H9 (cell line): ENCODE measurements at regions not wholly inside any gene's neighbourhood (a gene's known extent, or its start where the extent isn't known, plus 50 kb on each side); places are given as distances from the start of the nearest gene placed in this dataset.

Source experiments
- DNase-seq: peaks from one replicate; pipeline ENCODE4 v3.0.0-alpha.2; 2017
- H2AFZ ChIP-seq: one replicate; pipeline ENCODE4 v1.6.1; 2013; ENCODE audit warnings: mild to moderate bottlenecking, low read length, control low read depth, moderate library complexity
- H2AK5ac ChIP-seq: 2 replicates; pipeline ENCODE4 v1.6.1; 2013; ENCODE audit warnings: low read length, control low read depth, mixed read lengths; ENCODE audit not compliant: insufficient read length
- H2BK120ac ChIP-seq: one replicate; pipeline ENCODE4 v1.6.1; 2013; ENCODE audit warnings: low read depth, mild to moderate bottlenecking, low read length, control low read depth, inconsistent platforms; ENCODE audit not compliant: poor library complexity, severe bottlenecking
- H2BK12ac ChIP-seq: 2 replicates; pipeline ENCODE4 v1.6.1; 2013; ENCODE audit warnings: low read length, control low read depth, mixed read lengths, low read depth; ENCODE audit not compliant: insufficient read length
- H2BK15ac ChIP-seq: 2 replicates; pipeline ENCODE4 v1.6.1; 2013; ENCODE audit warnings: low read depth, low read length, control low read depth
- H2BK20ac ChIP-seq: one replicate; pipeline ENCODE4 v1.6.1; 2013; ENCODE audit warnings: low read depth, mild to moderate bottlenecking, low read length, control low read depth, inconsistent platforms; ENCODE audit not compliant: poor library complexity, severe bottlenecking
- H2BK5ac ChIP-seq: 2 replicates; pipeline ENCODE4 v1.6.1; 2013; ENCODE audit warnings: low read length, control low read depth, mixed read lengths; ENCODE audit not compliant: insufficient read length
- H3K14ac ChIP-seq: 2 replicates; pipeline ENCODE4 v1.6.1; 2013; ENCODE audit warnings: low read length, control low read depth; ENCODE audit not compliant: insufficient read depth
- H3K18ac ChIP-seq: 2 replicates; pipeline ENCODE4 v1.6.1; 2013; ENCODE audit warnings: low read depth, mild to moderate bottlenecking, mixed read lengths, low read length, control low read depth; ENCODE audit not compliant: insufficient read length
- H3K23ac ChIP-seq: 2 replicates; pipeline ENCODE4 v1.6.1; 2013; ENCODE audit warnings: low read length, control low read depth, mixed read lengths, low read depth; ENCODE audit not compliant: insufficient read length
- H3K23me2 ChIP-seq: 2 replicates; pipeline ENCODE4 v1.6.1; 2013; ENCODE audit warnings: low read depth, mild to moderate bottlenecking, mixed read lengths, low read length, control low read depth; ENCODE audit not compliant: insufficient read length, poor library complexity, severe bottlenecking
- H3K27ac ChIP-seq: 2 replicates; pipeline ENCODE4 v1.5.1; 2013; ENCODE audit warnings: low read length, control low read depth, mixed read lengths, low read depth; ENCODE audit not compliant: insufficient read length
- H3K27me3 ChIP-seq: 2 replicates; pipeline ENCODE4 v1.6.1; 2013; ENCODE audit warnings: low read length, control low read depth, inconsistent platforms; ENCODE audit not compliant: insufficient read depth
- H3K4ac ChIP-seq: 2 replicates; pipeline ENCODE4 v1.6.1; 2013; ENCODE audit warnings: low read depth, mild to moderate bottlenecking, control low read depth, inconsistent platforms, low read length, moderate library complexity
- H3K4me1 ChIP-seq: 2 replicates; pipeline ENCODE4 v1.6.1; 2013; ENCODE audit warnings: low read length, control low read depth, inconsistent platforms; ENCODE audit not compliant: insufficient read depth
- H3K4me2 ChIP-seq: 2 replicates; pipeline ENCODE4 v1.6.1; 2013; ENCODE audit warnings: low read length, control low read depth, mixed read lengths; ENCODE audit not compliant: insufficient read length, insufficient read depth
- H3K56ac ChIP-seq: 2 replicates; pipeline ENCODE4 v1.6.1; 2013; ENCODE audit warnings: low read depth, mild to moderate bottlenecking, mixed read lengths, low read length, control low read depth; ENCODE audit not compliant: insufficient read length
- H3K79me1 ChIP-seq: 2 replicates; pipeline ENCODE4 v1.6.1; 2013; ENCODE audit warnings: low read depth, mild to moderate bottlenecking, moderate library complexity, low read length, control low read depth, inconsistent platforms; ENCODE audit not compliant: insufficient read depth, poor library complexity, severe bottlenecking
- H3K79me2 ChIP-seq: 2 replicates; pipeline ENCODE4 v1.6.1; 2013; ENCODE audit warnings: low read length, control low read depth, inconsistent platforms; ENCODE audit not compliant: insufficient read depth
- H3K9ac ChIP-seq: 2 replicates; pipeline ENCODE4 v1.6.1; 2013; ENCODE audit warnings: low read length, control low read depth, mixed read lengths; ENCODE audit not compliant: insufficient read length; ENCODE audit errors: extremely low read depth
- H3K9me3 ChIP-seq: one replicate; pipeline ENCODE4 v1.6.1; 2013; ENCODE audit warnings: low read depth, low read length, inconsistent platforms; ENCODE audit not compliant: control insufficient read depth
- H3T11ph ChIP-seq: one replicate; pipeline ENCODE4 v1.6.1; 2013; ENCODE audit warnings: mild to moderate bottlenecking, low read length, control low read depth, inconsistent platforms
- H4K20me1 ChIP-seq: one replicate; pipeline ENCODE4 v1.6.1; 2013; ENCODE audit not compliant: control insufficient read depth, insufficient read length, insufficient read depth
- H4K5ac ChIP-seq: 2 replicates; pipeline ENCODE4 v1.6.1; 2013; ENCODE audit warnings: low read depth, mild to moderate bottlenecking, mixed read lengths, low read length, control low read depth; ENCODE audit not compliant: insufficient read length
- H4K8ac ChIP-seq: replicated peaks from 2 replicates; pipeline ENCODE4 v1.6.1; 2013; ENCODE audit warnings: low read length, control low read depth, mixed read lengths, low read depth; ENCODE audit not compliant: insufficient read length
- H4K91ac ChIP-seq: 2 replicates; pipeline ENCODE4 v1.6.1; 2013; ENCODE audit warnings: low read depth, mild to moderate bottlenecking, moderate library complexity, mixed read lengths, low read length, control low read depth; ENCODE audit not compliant: insufficient read length
- H3K27ac Mint-ChIP-seq, 3 experiments: 2 replicates in 2 of 3; 3 replicates in 1 of 3; pipeline ENCODE4 v1.8.0; 2020 to 2021; ENCODE audit warnings: mixed read lengths in 3 of 3, mild to moderate bottlenecking in 1 of 3, moderate library complexity in 1 of 3
- H3K27me3 Mint-ChIP-seq: 2 replicates; pipeline ENCODE4 v1.8.0; 2021; ENCODE audit warnings: low read depth, mild to moderate bottlenecking, moderate library complexity, mixed read lengths
- H3K36me3 Mint-ChIP-seq, 3 experiments: 2 replicates in 2 of 3; 3 replicates in 1 of 3; pipeline ENCODE4 v1.8.0; 2020 to 2021; ENCODE audit warnings: low read depth in 3 of 3, mixed read lengths in 3 of 3; ENCODE audit not compliant: insufficient read depth in 1 of 3
- H3K4me1 Mint-ChIP-seq, 2 experiments: 2 replicates each; pipeline ENCODE4 v1.8.0; 2020; ENCODE audit warnings: mixed read lengths in 2 of 2
- H3K4me3 Mint-ChIP-seq, 2 experiments: 2 replicates in 1 of 2; 3 replicates in 1 of 2; pipeline ENCODE4 v1.8.0; 2020 to 2021; ENCODE audit warnings: mild to moderate bottlenecking in 2 of 2, mixed read lengths in 2 of 2, moderate library complexity in 1 of 2
- H3K9me3 Mint-ChIP-seq, 2 experiments: 2 replicates in 1 of 2; 3 replicates in 1 of 2; pipeline ENCODE4 v1.8.0; 2020; ENCODE audit warnings: mild to moderate bottlenecking in 2 of 2, mixed read lengths in 2 of 2, moderate library complexity in 1 of 2
- WGBS: extraction: QIAGEN DNeasy Blood & Tissue Kit; methylation state at CpG from one replicate; pipeline ENCODE4 v1.1.7; 2013; ENCODE audit warnings: missing lambda C conversion rate, low lambda C conversion rate, mixed read lengths; ENCODE audit not compliant: insufficient read length; ENCODE audit errors: extremely low coverage; 5-methylcytosine and 5-hydroxymethylcytosine counted together
- TF ChIP-seq, protein P1 (sequence below): fragments of 200-600 bp; sonication (generic); conservative IDR thresholded peaks from 3 replicates; pipeline ENCODE4 v1.8.0; 2021; ENCODE audit warnings: antibody characterized with exemption, mild to moderate bottlenecking

GRCh38 chr11:116438651-116439360 is 334.0 kb downstream of the BUD13 start:
- Mint-ChIP-seq H3K4me1 (peaks cover 17 to 33% of the 10 kb centered on the region in 2 experiments), H3K27ac (no peak overlapping the region), H3K27me3 (no peaks in the 10 kb centered on the region; the same call in 1 of the 2 replicates), H3K36me3 (peaks cover 45 to 60% (median 47%) of the 10 kb centered on the region in 3 experiments), H3K4me3 (no peak overlapping the region), H3K9me3 (peaks cover 38 to 41% of the 10 kb centered on the region in 2 experiments)
- Histone ChIP-seq H2BK5ac (no peak overlapping the region), H3K27ac (no peak overlapping the region), H3K56ac (no peak overlapping the region), H2BK20ac (no peak overlapping the region), H3K23me2 (no peaks in the 10 kb centered on the region), H4K20me1 (no peaks in the 10 kb centered on the region), H3K4me1 (no peaks in the 10 kb centered on the region; the same call in 1 of the 2 replicates), H2AFZ (no peak overlapping the region), H3K18ac (no peak overlapping the region), H3K9me3 (peaks cover 36% of the 10 kb centered on the region), H2BK12ac (no peak overlapping the region), H3K9ac (no peak overlapping the region), H2AK5ac (no peak overlapping the region), H2BK120ac (no peak overlapping the region), H3K27me3 (no peaks in the 10 kb centered on the region), H4K91ac (no peak overlapping the region), H3K4me2 (no peak overlapping the region), H4K5ac (no peak overlapping the region), H4K8ac (no peak overlapping the region), H3K79me1 (peaks cover 6% of the 10 kb centered on the region), H3K23ac (no peak overlapping the region), H3K4ac (no peak overlapping the region), H3K79me2 (peaks cover 5% of the 10 kb centered on the region; the same call in 1 of the 2 replicates), H3K14ac (no peak overlapping the region), H3T11ph (no peak overlapping the region), H2BK15ac (no peak overlapping the region)
- TF ChIP-seq, protein P1, sequence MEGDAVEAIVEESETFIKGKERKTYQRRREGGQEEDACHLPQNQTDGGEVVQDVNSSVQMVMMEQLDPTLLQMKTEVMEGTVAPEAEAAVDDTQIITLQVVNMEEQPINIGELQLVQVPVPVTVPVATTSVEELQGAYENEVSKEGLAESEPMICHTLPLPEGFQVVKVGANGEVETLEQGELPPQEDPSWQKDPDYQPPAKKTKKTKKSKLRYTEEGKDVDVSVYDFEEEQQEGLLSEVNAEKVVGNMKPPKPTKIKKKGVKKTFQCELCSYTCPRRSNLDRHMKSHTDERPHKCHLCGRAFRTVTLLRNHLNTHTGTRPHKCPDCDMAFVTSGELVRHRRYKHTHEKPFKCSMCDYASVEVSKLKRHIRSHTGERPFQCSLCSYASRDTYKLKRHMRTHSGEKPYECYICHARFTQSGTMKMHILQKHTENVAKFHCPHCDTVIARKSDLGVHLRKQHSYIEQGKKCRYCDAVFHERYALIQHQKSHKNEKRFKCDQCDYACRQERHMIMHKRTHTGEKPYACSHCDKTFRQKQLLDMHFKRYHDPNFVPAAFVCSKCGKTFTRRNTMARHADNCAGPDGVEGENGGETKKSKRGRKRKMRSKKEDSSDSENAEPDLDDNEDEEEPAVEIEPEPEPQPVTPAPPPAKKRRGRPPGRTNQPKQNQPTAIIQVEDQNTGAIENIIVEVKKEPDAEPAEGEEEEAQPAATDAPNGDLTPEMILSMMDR = no peak
- no peak for DNase-seq
- WGBS = no CpG with 5 or more reads among the region's 6 CpGs
